ENCODE measurements at regions not wholly inside any gene's neighbourhood (a gene's known extent, or its start where the extent isn't known, plus 50 kb on each side); places are given as distances from the start of the nearest gene placed in this dataset.

- ATAC-seq (ENCODE audit: poor library complexity) (no peak), DNase-seq (no peak)
- intact Hi-C loops (cut with DNase I), result no loop called here
Measured at GRCh38 chr14:98705871-98706300, 566.1 kb downstream of the BCL11B start.

GRCh38 chr14:98707522-98707921, 564.5 kb downstream of the BCL11B start:
- intact Hi-C loops (cut with DNase I), result no loop called here
- DNase-seq (no peak), ATAC-seq (ENCODE audit: poor library complexity) (no peak)

GRCh38 chr14:98708555-98708954, 563.4 kb downstream of the BCL11B start:
- intact Hi-C loops (cut with DNase I), result no loop called here
- DNase-seq, result no peak
- no peak for ATAC-seq (ENCODE audit: poor library complexity)

- no peak for DNase-seq
- intact Hi-C loops (cut with DNase I), result no loop called here
- no peak for ATAC-seq (ENCODE audit: poor library complexity)
Measured at GRCh38 chr14:98711453-98711852, 560.5 kb downstream of the BCL11B start.

GRCh38 chr14:98714626-98715425, 557.2 kb downstream of the BCL11B start:
- ATAC-seq (ENCODE audit: poor library complexity) (no peak), DNase-seq (no peak)
- intact Hi-C loops (cut with DNase I), result no loop called here

GRCh38 chr14:98716133-98716532, 555.9 kb downstream of the BCL11B start:
- no peak for DNase-seq
- intact Hi-C loops (cut with DNase I), result no loop called here
- ATAC-seq (ENCODE audit: poor library complexity), result no peak

GRCh38 chr14:98721061-98721460, 550.9 kb downstream of the BCL11B start:
- ATAC-seq (ENCODE audit: poor library complexity) (no peak), DNase-seq (no peak)
- intact Hi-C loops (cut with DNase I), result no loop called here

- DNase-seq, result no peak
- intact Hi-C loops (cut with DNase I), result no loop called here
- ATAC-seq (ENCODE audit: poor library complexity), result no peak
Measured at GRCh38 chr14:98724734-98725133, 547.3 kb downstream of the BCL11B start.

- DNase-seq (no peak), ATAC-seq (ENCODE audit: poor library complexity) (no peak)
- intact Hi-C loops (cut with DNase I), result no loop called here
Measured at GRCh38 chr14:98725191-98725590, 546.8 kb downstream of the BCL11B start.

GRCh38 chr14:98725676-98726075, 546.3 kb downstream of the BCL11B start:
- no peak for ATAC-seq (ENCODE audit: poor library complexity)
- intact Hi-C loops (cut with DNase I), result no loop called here
- DNase-seq, result no peak

- DNase-seq (no peak), ATAC-seq (ENCODE audit: poor library complexity) (no peak)
- intact Hi-C loops (cut with DNase I), result no loop called here
Measured at GRCh38 chr14:98726585-98727405, 545.2 kb downstream of the BCL11B start.

- intact Hi-C loops (cut with DNase I), result no loop called here
- no peak for ATAC-seq (ENCODE audit: poor library complexity)
- no peak for DNase-seq
Measured at GRCh38 chr14:98728024-98728423, 544.0 kb downstream of the BCL11B start.

GRCh38 chr14:98728836-98729235, 543.2 kb downstream of the BCL11B start:
- no peak for DNase-seq
- ATAC-seq (ENCODE audit: poor library complexity), result no peak
- intact Hi-C loops (cut with DNase I), result no loop called here

GRCh38 chr14:98731286-98731685, 540.7 kb downstream of the BCL11B start:
- DNase-seq (no peak), ATAC-seq (ENCODE audit: poor library complexity) (no peak)
- intact Hi-C loops (cut with DNase I), result no loop called here

- DNase-seq (no peak), ATAC-seq (ENCODE audit: poor library complexity) (no peak)
- intact Hi-C loops (cut with DNase I), result no loop called here
Measured at GRCh38 chr14:98731701-98732100, 540.3 kb downstream of the BCL11B start.

- intact Hi-C loops (cut with DNase I), result no loop called here
- DNase-seq (no peak), ATAC-seq (ENCODE audit: poor library complexity) (no peak)
Measured at GRCh38 chr14:98733536-98733935, 538.5 kb downstream of the BCL11B start.

GRCh38 chr14:98736701-98737338, 535.2 kb downstream of the BCL11B start:
- intact Hi-C loops (cut with DNase I), result no loop called here
- ATAC-seq (ENCODE audit: poor library complexity) (no peak), DNase-seq (no peak)

- intact Hi-C loops (cut with DNase I), result no loop called here
- DNase-seq, result no peak
- ATAC-seq (ENCODE audit: poor library complexity), result no peak
Measured at GRCh38 chr14:98741523-98741922, 530.5 kb downstream of the BCL11B start.

- intact Hi-C loops (cut with DNase I), result no loop called here
- no peak for ATAC-seq (ENCODE audit: poor library complexity)
- no peak for DNase-seq
Measured at GRCh38 chr14:98742001-98742400, 530.0 kb downstream of the BCL11B start.

- intact Hi-C loops (cut with DNase I), result no loop called here
- ATAC-seq (ENCODE audit: poor library complexity), result no peak
Measured at GRCh38 chr14:98743536-98743935, 528.5 kb downstream of the BCL11B start.

More at GRCh38 chr14:98743536-98743935, 528.5 kb downstream of the BCL11B start:
- DNase-seq, result no peak
